ENCODE measurements at regions not wholly inside any gene's neighbourhood (a gene's known extent, or its start where the extent isn't known, plus 50 kb on each side); places are given as distances from the start of the nearest gene placed in this dataset.

GRCh38 chr5:29039994-29040393 is 2001.6 kb upstream of the CDH9 start:
- POLR2A ChIA-PET: no interaction called here
- Histone ChIP-seq H3K79me2 (ENCODE audit: insufficient read depth) (no peaks in the 10 kb centered on the region), H3F3A (replicated peaks; ENCODE audit: insufficient read depth) (no peaks in the 10 kb centered on the region), H3K4me1 (ENCODE audit: control insufficient read depth in 1 of 2, insufficient read depth in 2 of 2, low read depth in 1 of 2, low read length in 1 of 2) (no peaks in the 10 kb centered on the region), H3K36me3 (replicated peaks in 1 of 2; ENCODE audit: control insufficient read depth in 1 of 2, insufficient read depth in 2 of 2, low read length in 1 of 2) (no peaks in the 10 kb centered on the region), H3K4me3 (ENCODE audit: low read depth in 2 of 2, low read length in 1 of 2) (no peak overlapping the region), H3K9ac (no peak overlapping the region), H4K20me1 (ENCODE audit: insufficient read depth) (no peaks in the 10 kb centered on the region), H3K27me3 (ENCODE audit: insufficient read depth) (no peaks in the 10 kb centered on the region), H3K9me2 (no peaks in the 10 kb centered on the region), H3K9me3 (no peaks in the 10 kb centered on the region), H3K4me2 (no peak overlapping the region), H3K27ac (ENCODE audit: low read depth in 2 of 2, low read length in 1 of 2) (no peak overlapping the region), H2AFZ (ENCODE audit: low read depth) (no peak overlapping the region)
- 0% methylated on average over 1 of the region's 1 CpG for WGBS (ENCODE audit: low lambda C conversion rate)
- TF ChIP-seq, protein P1, sequence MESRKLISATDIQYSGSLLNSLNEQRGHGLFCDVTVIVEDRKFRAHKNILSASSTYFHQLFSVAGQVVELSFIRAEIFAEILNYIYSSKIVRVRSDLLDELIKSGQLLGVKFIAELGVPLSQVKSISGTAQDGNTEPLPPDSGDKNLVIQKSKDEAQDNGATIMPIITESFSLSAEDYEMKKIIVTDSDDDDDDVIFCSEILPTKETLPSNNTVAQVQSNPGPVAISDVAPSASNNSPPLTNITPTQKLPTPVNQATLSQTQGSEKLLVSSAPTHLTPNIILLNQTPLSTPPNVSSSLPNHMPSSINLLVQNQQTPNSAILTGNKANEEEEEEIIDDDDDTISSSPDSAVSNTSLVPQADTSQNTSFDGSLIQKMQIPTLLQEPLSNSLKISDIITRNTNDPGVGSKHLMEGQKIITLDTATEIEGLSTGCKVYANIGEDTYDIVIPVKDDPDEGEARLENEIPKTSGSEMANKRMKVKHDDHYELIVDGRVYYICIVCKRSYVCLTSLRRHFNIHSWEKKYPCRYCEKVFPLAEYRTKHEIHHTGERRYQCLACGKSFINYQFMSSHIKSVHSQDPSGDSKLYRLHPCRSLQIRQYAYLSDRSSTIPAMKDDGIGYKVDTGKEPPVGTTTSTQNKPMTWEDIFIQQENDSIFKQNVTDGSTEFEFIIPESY (IDR thresholded peaks at IDR 0.05; ENCODE audit: borderline replicate concordance, low read depth): no peak
- TF ChIP-seq NFIC (IDR thresholded peaks at IDR 0.05; ENCODE audit: borderline replicate concordance) (no peak), SMC3 (IDR thresholded peaks at IDR 0.05; ENCODE audit: low read depth, low read length) (no peak), TEAD4 (IDR thresholded peaks at IDR 0.05; ENCODE audit: borderline replicate concordance, insufficient read depth) (no peak), TCF12 (IDR thresholded peaks at IDR 0.05) (no peak), MEF2A (IDR thresholded peaks at IDR 0.05; ENCODE audit: borderline replicate concordance, low read depth) (no peak), RCOR1 (IDR thresholded peaks at IDR 0.05; ENCODE audit: low read length) (no peak), YY1 (IDR thresholded peaks at IDR 0.05; ENCODE audit: low read depth) (no peak), TAF1 (IDR thresholded peaks at IDR 0.05; ENCODE audit: borderline replicate concordance, low read depth, low read length) (no peak), REST (IDR thresholded peaks at IDR 0.05; ENCODE audit: low read depth, low read length) (no peak), RAD21 (IDR thresholded peaks at IDR 0.05; ENCODE audit: low read length) (no peak), NRF1 (IDR thresholded peaks at IDR 0.05; ENCODE audit: low read depth, low read length) (no peak), POLR2AphosphoS5 (IDR thresholded peaks at IDR 0.05; ENCODE audit: low read depth, low read length) (no peak), GATA2 (CRISPR knock-in tag; IDR thresholded peaks at IDR 0.05) (no peak), USF2 (IDR thresholded peaks at IDR 0.05; ENCODE audit: borderline replicate concordance, low read depth, low read length) (no peak), JUND (IDR thresholded peaks at IDR 0.05) (no peak), RFX5 (IDR thresholded peaks at IDR 0.05; ENCODE audit: low read length) (no peak)
- TF ChIP-seq, protein P2, sequence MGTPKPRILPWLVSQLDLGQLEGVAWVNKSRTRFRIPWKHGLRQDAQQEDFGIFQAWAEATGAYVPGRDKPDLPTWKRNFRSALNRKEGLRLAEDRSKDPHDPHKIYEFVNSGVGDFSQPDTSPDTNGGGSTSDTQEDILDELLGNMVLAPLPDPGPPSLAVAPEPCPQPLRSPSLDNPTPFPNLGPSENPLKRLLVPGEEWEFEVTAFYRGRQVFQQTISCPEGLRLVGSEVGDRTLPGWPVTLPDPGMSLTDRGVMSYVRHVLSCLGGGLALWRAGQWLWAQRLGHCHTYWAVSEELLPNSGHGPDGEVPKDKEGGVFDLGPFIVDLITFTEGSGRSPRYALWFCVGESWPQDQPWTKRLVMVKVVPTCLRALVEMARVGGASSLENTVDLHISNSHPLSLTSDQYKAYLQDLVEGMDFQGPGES (IDR thresholded peaks at IDR 0.05; ENCODE audit: low read depth, low read length): no peak
- TF ChIP-seq, protein P3, sequence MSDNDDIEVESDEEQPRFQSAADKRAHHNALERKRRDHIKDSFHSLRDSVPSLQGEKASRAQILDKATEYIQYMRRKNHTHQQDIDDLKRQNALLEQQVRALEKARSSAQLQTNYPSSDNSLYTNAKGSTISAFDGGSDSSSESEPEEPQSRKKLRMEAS (IDR thresholded peaks at IDR 0.05; ENCODE audit: low read depth): no peak
- no peak for DNase-seq
- CTCF ChIA-PET: no interaction called here

All from SK-N-SH (cell line).